ENCODE measurements at regions not wholly inside any gene's neighbourhood (a gene's known extent, or its start where the extent isn't known, plus 50 kb on each side); places are given as distances from the start of the nearest gene placed in this dataset.
"Not testable (repeated sequence)": the region's sequence is repeated elsewhere in the genome, so short reads cannot be mapped to it uniquely, and the experiment has no call there.

DNA sequence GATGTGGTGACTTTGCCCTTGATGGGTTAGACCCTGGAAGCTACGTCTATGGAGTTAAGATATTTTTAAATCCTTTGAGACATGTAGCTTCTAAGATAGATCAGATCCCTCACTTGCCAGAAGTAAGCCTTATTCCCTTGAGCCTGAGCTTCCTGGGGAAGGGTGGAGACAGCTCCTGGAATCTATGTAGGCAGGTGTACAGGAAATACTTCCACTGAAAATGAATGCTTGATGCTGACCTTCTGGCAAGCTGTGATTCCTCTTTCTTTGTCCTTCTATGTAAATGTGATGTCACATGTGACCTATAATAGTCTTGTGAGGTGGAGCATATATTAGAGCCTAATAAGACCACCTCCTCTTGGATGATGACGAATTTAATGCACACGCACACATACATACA is 1152.0 kb upstream of the ACO1 start:
- no peak for DNase-seq

- no peak for DNase-seq
Observed at GRCh38 chr9:31236344-31236743, 1148.1 kb upstream of the ACO1 start.

GRCh38 chr9:31243386-31243785 is 1141.1 kb upstream of the ACO1 start:
- DNase-seq: no peak

DNA sequence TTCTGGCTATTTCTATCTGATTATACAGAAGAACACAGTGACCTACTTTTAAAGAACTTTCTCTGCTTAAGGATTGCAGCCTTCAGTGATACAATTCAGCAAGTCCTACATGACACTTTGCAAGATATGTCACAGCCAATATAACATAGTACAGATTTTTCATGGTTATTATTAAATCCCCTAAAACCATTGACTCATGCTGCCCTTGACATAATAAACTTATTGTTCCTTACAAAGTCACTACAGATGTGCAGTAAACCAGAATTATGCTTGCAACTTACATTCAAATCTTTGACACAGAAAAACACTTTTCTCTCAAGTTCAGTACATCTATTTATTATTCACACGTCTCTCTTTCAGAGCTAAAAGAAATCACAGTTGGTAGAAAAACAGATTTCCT is 1136.3 kb upstream of the ACO1 start:
- no peak for DNase-seq

- DNase-seq: no peak
Observed at GRCh38 chr9:31251386-31251785, 1133.1 kb upstream of the ACO1 start.

DNA sequence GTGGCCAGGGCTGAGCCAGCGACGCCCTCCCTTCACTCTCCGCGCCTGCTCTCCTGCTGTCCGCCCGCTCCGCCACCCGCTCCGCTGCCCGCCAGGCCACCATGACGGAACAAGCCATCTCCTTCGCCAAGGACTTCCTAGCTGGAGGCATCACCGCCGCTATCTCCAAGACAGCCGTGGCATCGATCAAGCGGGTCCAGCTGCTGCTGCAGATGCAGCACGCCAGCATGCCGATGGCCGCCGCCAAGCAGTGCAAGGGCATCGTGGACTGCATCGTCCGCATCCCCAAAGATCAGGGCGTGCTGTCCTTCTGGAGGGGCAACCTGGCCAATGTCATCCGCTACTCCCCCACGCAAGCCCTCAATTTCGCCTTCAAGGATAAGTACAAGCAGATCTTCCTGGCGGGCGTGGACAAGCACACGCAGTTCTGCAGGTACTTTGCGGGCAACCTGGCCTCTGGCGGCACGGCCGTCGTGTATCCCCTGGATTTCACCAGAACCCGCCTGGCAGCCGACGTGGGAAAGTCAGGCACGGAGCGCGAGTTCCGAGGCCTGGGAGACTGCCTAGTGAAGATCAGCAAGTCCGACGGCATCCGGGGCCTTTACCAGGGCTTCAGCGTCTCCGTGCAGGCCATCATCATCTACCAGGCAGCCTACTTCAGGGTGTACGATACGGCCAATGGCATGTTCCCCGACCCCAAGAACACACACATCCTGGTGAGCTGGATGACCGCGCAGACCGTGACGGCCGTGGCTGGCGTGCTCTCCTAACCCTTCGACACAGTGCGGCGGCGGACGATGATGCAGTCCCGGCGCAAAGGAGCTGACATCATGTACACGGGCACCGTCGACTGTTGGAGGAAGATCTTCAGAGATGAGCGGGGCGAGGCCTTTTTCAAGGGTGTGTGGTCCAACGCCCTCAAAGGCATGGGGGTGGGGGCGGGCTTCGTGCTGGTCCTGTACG is 1130.4 kb upstream of the ACO1 start:
- DNase-seq: no peak

DNA sequence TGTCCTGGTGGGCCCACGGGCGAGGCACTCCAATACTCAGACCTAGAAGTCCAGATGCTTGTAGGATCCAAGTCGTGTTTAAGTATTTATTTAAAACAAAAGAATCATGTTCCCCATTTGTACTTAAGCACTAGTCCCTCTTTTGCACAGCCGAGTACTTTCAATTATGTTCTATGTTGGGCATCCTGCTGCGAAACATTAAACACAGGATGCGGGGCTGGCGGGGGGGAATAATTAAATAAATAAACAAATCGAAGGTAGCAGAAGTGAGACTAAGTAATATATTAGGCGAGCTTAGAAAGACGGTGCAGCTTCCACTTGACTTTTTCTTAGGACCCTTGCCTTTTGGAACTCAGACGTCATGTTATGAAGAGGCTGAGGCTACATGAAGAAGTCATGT is 1129.2 kb upstream of the ACO1 start:
- no peak for DNase-seq

DNA sequence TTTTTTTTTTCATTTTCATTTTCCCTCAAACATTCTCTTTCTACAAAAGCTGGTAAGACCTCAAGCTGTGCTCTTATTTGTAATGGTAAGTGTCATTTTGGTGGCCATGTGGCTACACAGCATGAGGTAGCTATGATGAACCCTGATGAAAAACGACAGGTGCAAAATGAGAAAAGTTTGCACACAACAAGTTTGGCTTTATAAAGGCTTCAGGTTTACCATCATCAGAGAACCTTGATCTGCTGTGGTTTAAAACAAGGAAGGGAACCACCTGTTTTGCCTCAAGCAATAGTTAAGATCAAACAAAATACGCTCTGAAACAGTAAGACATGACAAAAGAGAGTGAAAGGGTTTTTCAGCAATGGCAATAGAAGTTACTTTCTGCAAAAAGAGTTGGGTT is 1124.6 kb upstream of the ACO1 start:
- DNase-seq: no peak

GRCh38 chr9:31272456-31273295 is 1111.8 kb upstream of the ACO1 start:
- DNase-seq: no peak

GRCh38 chr9:31275419-31275818 is 1109.0 kb upstream of the ACO1 start:
- DNase-seq: no peak

DNA sequence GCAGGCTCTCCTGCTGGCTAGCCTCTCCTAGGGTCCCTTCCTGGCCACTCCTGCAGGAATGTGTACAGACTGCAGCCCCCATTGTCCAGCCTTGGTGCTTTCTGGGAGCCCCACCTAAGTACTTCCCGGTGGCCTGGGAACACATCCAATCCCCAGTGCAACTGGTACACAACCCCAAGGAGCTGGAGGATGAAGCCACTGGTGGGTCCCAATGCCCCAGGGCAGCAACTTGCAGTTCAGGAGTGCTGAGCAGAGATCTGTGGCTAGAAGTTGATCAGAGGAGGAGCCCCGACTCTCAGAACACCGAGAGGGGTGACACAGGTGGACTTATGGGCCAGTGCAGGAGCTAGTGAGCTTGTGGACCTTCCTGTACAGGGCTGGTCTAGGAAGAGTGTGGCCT is 1093.7 kb upstream of the ACO1 start:
- DNase-seq: no peak

- no peak for DNase-seq
Observed at GRCh38 chr9:31302620-31303418, 1081.6 kb upstream of the ACO1 start.

- DNase-seq: no peak
Observed at GRCh38 chr9:31304576-31304975, 1079.9 kb upstream of the ACO1 start.

GRCh38 chr9:31314241-31314640 is 1070.2 kb upstream of the ACO1 start:
- no peak for DNase-seq

GRCh38 chr9:31320494-31320893 is 1063.9 kb upstream of the ACO1 start:
- no peak for DNase-seq

DNA sequence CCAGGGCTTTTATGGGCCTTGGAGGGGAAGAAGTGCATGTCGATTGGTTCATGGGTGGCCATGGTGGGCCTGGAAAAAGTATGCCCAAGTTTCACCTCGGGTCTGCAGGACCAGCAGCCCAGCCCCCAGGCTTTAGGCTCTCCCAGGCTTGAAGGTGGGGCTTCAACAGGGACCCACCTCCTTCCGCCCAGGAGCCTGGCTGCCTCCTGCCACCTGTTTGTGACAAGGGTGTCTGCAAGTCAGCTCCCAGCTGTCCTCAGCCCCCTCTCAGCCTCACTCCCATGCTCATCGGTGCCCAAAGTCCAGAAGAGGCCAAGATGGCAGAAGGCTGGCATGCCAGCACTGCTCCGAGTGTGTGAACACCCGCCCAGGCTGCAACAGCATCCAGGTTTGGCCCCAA is 1063.2 kb upstream of the ACO1 start:
- DNase-seq: no peak

- DNase-seq: no peak
Observed at GRCh38 chr9:31321686-31322085, 1062.8 kb upstream of the ACO1 start.

- no peak for DNase-seq
Observed at GRCh38 chr9:31323726-31324444, 1060.6 kb upstream of the ACO1 start.

GRCh38 chr9:31325778-31326177 is 1058.7 kb upstream of the ACO1 start:
- DNase-seq: no peak

DNA sequence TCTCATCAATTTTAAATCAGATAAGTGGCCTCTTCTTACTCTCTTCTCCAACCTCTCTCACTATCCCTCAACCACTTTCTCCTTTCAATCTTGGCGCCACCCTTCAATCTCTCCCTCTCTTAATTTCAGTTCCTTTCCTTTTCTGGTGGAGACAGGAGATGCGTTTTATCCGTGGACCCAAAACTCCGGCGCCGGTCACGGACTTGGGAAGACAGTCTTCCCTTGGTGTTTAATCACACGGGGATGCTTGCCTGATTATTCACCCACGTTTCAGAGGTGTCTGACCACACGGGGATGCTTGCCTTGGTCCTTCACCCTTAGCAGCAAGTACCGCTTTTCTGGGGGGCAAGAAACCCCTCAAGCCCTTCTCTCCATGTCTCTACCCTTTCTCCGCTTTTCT is 1057.6 kb upstream of the ACO1 start:
- DNase-seq: not testable (repeated sequence)

- no peak for DNase-seq
Observed at GRCh38 chr9:31334837-31335528, 1049.5 kb upstream of the ACO1 start.
